ENCODE measurements at regions not wholly inside any gene's neighbourhood (a gene's known extent, or its start where the extent isn't known, plus 50 kb on each side); places are given as distances from the start of the nearest gene placed in this dataset.

- DNase-seq: no peak
Measured at GRCh38 chr2:156083763-156084493, 248.6 kb downstream of the NR4A2 start.

GRCh38 chr2:156079845-156080244, 252.7 kb downstream of the NR4A2 start:
- DNase-seq: no peak

- no peak for DNase-seq
Measured at GRCh38 chr2:156077041-156077742, 255.3 kb downstream of the NR4A2 start.

- no peak for DNase-seq
Measured at GRCh38 chr2:156065912-156066311, 266.6 kb downstream of the NR4A2 start.

DNA sequence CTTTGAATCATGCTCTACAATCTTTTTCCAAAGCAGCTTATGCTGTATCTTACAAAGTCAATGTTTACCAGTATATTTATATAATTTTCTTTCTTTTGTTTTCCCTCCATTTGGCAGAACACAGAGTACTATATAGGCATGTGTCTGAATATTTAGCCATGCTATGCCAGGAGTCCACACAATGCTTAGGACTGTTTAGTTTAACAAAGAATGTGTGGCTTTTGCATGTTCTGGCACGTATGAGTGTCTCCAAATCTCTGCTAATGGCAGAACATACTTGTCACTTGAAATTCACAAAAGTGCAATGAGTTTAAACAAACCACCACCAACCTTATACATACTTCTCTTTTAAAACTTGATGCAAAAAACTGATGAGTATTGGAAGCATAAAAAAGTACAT, 268.0 kb downstream of the NR4A2 start:
- no peak for DNase-seq

- DNase-seq: no peak
Measured at GRCh38 chr2:156057647-156058046, 274.9 kb downstream of the NR4A2 start.

GRCh38 chr2:156054983-156055382, 277.5 kb downstream of the NR4A2 start:
- DNase-seq: no peak

DNA sequence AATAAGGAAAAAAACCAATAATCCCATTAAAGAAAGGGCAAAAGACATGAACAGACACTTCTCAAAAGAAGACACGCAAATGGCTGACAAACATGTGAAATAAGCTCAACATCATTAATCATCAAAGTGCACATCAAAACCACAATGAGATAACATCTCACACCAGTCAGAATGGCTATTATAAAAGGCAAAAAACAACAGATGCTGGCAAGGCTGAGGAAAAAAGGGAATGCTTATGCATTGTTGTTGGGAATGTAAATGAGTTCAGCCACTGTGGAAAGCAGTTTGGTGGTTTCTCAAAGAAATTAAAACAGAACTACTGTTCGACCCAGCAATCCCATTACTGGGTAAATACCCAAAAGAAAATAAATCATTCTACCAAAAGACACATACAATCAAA, 285.6 kb downstream of the NR4A2 start:
- DNase-seq: no peak

DNA sequence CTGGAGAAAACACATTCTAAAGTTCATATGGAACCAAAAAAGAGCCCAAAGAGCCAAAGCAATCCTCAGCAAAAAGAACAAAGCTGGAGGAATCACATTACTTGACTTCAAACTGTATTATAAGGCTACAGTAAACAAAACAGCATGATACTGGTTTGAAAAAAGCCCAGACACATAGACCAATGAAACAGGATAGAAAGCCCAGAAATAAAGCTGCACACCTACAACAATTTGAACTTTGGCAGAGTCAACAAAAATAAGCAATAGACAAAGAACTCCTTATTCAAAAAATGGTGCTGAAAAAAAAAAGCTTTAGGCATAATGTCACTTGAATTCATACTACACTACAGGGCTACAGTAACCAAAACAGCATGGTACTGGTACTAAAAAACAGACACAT, 289.6 kb downstream of the NR4A2 start:
- no peak for DNase-seq

DNA sequence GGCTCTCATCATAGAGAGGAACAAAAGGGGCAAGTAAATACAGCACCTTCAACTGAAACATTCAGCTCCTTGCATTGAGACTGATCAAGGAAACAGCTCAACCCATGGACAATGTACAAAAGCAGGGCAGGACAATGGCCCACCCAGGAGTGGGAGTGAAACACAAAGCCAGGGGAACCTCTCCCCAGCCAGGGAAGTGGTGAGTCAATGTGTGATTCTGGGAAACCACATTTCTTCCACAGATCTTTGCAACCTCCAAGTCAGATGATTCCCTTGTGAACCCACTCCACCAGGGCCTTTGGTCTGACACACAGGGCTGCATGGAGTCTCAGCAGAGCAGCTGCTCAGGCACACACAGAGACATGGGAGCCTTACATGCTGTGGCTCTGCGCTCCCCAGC, 294.5 kb downstream of the NR4A2 start:
- DNase-seq: no peak

GRCh38 chr2:156037482-156037881, 295.0 kb downstream of the NR4A2 start:
- no peak for DNase-seq

GRCh38 chr2:156031121-156031520, 301.4 kb downstream of the NR4A2 start:
- DNase-seq: no peak

DNA sequence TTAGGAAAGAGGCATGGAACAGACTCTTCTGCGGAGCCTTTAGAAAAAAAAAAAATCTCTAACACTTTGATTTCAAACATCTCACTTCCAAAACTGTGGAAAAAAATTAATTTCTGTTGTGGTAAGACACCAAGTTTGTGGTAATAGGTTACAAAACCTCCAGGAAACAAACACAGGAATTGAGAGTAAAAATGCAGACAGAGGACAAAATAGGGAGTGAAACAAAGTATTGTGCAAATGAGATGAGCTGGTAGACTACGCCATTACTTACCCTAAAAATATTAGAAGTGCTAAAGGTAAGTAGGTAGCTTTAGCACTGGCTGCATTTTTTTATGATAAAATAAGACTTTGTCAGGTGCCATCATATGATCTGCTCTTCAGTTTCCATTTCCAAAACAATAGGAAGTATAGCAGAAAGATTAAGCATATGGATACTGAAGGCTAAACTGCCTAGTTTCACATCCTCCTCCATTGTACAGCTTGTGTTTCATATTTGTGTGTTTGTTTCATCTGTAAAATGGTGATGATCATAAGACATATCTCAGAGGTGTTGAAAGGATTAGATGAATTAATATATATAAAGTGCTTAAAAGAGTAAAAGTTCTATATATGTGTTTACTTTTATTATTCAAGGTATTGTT, 309.2 kb downstream of the NR4A2 start:
- no peak for DNase-seq

GRCh38 chr2:156021146-156022040, 311.1 kb downstream of the NR4A2 start:
- no peak for DNase-seq

DNA sequence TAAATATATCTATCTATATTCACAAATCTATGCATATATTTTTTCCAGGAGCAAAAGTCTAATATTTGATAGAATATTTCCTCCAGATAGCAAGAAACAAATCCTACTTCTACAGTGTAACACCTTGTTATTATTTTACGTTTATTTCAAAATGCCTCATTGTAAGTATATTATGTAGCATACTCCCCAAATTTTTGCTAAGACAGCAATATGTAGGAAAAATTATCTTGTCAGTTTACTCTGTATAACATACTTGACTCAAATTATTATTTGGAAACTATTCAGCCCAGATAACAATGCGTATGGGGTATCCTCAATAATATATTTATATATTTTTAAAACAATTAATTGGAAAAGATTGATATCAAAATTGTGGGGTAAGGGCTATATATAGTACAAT, 313.2 kb downstream of the NR4A2 start:
- DNase-seq: no peak

DNA sequence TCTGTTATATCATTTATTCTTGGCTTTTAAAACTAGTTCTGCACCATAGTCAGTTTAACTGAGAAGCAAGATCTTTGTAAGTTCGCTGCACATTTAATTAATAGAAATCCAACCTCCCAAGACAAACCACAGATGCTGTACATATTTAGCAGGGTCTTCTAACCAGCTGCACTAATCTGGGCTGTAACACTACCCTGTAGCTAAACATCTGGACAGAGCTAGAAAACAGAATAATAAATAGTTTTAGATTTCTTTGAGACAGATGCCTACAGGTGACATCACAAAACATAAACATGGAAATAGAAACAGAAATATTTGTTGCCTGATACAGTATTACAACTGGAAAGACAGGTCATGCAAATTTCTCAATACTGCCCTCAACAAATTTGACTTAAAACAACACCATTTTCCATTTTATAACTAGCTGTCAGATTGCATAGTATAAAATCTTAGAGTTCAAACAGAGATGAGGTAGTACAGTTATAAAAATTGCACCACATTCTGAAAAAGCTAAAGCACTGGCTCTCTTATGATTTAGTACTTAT, 315.1 kb downstream of the NR4A2 start:
- DNase-seq: no peak

- no peak for DNase-seq
Measured at GRCh38 chr2:156009293-156009692, 323.2 kb downstream of the NR4A2 start.

GRCh38 chr2:156006721-156007618, 325.6 kb downstream of the NR4A2 start:
- DNase-seq: no peak

DNA sequence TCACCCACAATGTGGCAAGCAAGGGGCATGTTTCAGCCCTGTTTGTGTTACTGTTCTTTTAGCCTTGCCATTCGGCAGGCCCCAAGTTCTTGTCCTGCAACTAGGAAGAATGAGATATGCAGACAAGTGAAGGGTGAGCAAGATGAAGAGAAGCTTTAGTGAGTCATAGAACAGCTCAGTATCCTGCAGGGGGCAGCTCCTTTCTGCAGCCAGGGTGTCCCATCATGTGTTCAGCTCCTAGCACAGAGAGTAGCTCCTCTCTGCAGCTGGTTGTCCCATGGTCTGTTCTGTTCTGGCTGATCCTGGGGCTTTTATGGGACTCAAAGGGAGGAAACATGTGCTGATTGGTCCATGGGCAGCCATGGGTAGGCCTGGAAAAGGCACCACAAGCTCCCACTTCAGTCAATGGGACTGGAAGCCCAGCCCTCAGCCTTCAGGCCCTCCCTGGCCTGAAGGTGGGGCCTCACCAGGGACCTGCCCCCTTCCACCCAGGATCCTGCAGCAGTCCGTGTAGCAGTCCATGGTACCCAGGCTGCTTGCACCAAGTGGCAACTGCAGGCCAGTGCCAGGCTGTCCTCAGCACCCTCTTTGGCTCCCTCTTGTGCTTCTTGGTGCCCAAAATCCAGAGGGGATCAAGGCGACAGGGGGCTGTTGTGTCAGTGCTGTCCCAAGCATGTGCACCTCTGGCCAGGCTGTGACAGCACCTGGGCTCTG, 326.4 kb downstream of the NR4A2 start:
- DNase-seq: no peak

GRCh38 chr2:156005531-156005930, 327.0 kb downstream of the NR4A2 start:
- no peak for DNase-seq

DNA sequence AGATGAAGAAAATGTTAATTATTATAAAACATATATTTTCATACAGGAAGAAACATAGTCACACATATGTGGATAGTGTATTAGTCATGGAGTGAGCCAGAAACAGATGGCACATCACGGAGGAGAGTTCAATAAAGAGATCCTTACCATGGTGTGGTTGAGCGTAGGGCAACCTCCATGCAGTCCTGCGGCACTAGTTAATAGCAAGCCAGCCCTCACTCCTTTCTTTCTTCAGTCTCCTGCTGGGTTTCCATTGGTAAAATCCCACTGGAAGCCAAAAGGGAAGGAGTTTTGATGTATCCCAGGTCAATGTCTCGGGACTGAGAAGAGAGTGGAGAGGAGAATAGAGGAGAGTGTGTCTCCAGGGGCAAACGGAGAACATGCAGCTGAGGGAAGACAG, 328.1 kb downstream of the NR4A2 start:
- no peak for DNase-seq
